ENCODE measurements at regions not wholly inside any gene's neighbourhood (a gene's known extent, or its start where the extent isn't known, plus 50 kb on each side); places are given as distances from the start of the nearest gene placed in this dataset.
"Not testable (repeated sequence)": the region's sequence is repeated elsewhere in the genome, so short reads cannot be mapped to it uniquely, and the experiment has no call there.

GRCh38 chr12:90683871-90684270, 271.1 kb downstream of the CCER1 start:
- DNase-seq, result no peak

GRCh38 chr12:90682398-90682797, 272.6 kb downstream of the CCER1 start:
- DNase-seq, result no peak

- DNase-seq, result no peak
Measured at GRCh38 chr12:90679674-90680073, 275.3 kb downstream of the CCER1 start.

GRCh38 chr12:90677552-90677951, 277.4 kb downstream of the CCER1 start:
- DNase-seq, result no peak

GRCh38 chr12:90677055-90677454, 277.9 kb downstream of the CCER1 start:
- no peak for DNase-seq

GRCh38 chr12:90675106-90675505, 279.9 kb downstream of the CCER1 start:
- DNase-seq, result no peak

- DNase-seq, result no peak
Measured at GRCh38 chr12:90672081-90672480, 282.9 kb downstream of the CCER1 start.

GRCh38 chr12:90663949-90664348, 291.0 kb downstream of the CCER1 start:
- DNase-seq, result not testable (repeated sequence)

- no peak for DNase-seq
Measured at GRCh38 chr12:90659060-90659459, 295.9 kb downstream of the CCER1 start.

- DNase-seq, result no peak
Measured at GRCh38 chr12:90653040-90653439, 301.9 kb downstream of the CCER1 start.

- DNase-seq, result no peak
Measured at GRCh38 chr12:90652280-90652679, 302.7 kb downstream of the CCER1 start.

GRCh38 chr12:90645181-90645580, 309.8 kb downstream of the CCER1 start:
- no peak for DNase-seq

GRCh38 chr12:90631591-90632212, 323.3 kb downstream of the CCER1 start:
- DNase-seq, result no peak

GRCh38 chr12:90630006-90630405, 325.0 kb downstream of the CCER1 start:
- no peak for DNase-seq

- no peak for DNase-seq
Measured at GRCh38 chr12:90628213-90628612, 326.8 kb downstream of the CCER1 start.

GRCh38 chr12:90627180-90627896, 327.6 kb downstream of the CCER1 start:
- no peak for DNase-seq

GRCh38 chr12:90622431-90622830, 332.5 kb downstream of the CCER1 start:
- DNase-seq, result no peak

GRCh38 chr12:90621927-90622326, 333.0 kb downstream of the CCER1 start:
- no peak for DNase-seq

GRCh38 chr12:90619943-90620342, 335.0 kb downstream of the CCER1 start:
- no peak for DNase-seq

GRCh38 chr12:90618586-90618985, 336.4 kb downstream of the CCER1 start:
- DNase-seq, result no peak

GRCh38 chr12:90611891-90612290, 343.1 kb downstream of the CCER1 start:
- DNase-seq, result no peak

- DNase-seq, result no peak
Measured at GRCh38 chr12:90611048-90611447, 343.9 kb downstream of the CCER1 start.

- DNase-seq, result no peak
Measured at GRCh38 chr12:90593596-90594295, 361.2 kb downstream of the CCER1 start.

GRCh38 chr12:90589956-90590355, 365.0 kb downstream of the CCER1 start:
- no peak for DNase-seq

All from cerebellar nuclear complex (tissue), 1 donor.